ENCODE measurements at regions not wholly inside any gene's neighbourhood (a gene's known extent, or its start where the extent isn't known, plus 50 kb on each side); places are given as distances from the start of the nearest gene placed in this dataset.

- TF ChIP-seq RARB (CRISPR knock-in tag; IDR thresholded peaks at IDR 0.05), result no peak
- TF ChIP-seq ESRRG (CRISPR knock-in tag; IDR thresholded peaks at IDR 0.05), result no peak
- TF ChIP-seq PATZ1 (CRISPR knock-in tag; IDR thresholded peaks at IDR 0.05; ENCODE audit: borderline replicate concordance), result no peak
- TF ChIP-seq ZNF565 (CRISPR knock-in tag; conservative IDR thresholded peaks at IDR 0.05; ENCODE audit: low read depth), result no peak
- TF ChIP-seq OSR1 (CRISPR knock-in tag; IDR thresholded peaks at IDR 0.05), result no peak
- no peak for TF ChIP-seq ARNTL (CRISPR knock-in tag; IDR thresholded peaks at IDR 0.05; ENCODE audit: borderline replicate concordance, low read depth)
- TF ChIP-seq ZC3H10 (CRISPR knock-in tag; IDR thresholded peaks at IDR 0.05), result no peak
- TF ChIP-seq SNAI2 (CRISPR knock-in tag; IDR thresholded peaks at IDR 0.05), result no peak
Observed at GRCh38 chr11:95584180-95584579, 205.4 kb downstream of the FAM76B start.

All from SK-N-SH treated with all-trans-retinoic acid at 6 μM for 48 hours (cell line).